PC-9 (cell line): ENCODE measurements at regions not wholly inside any gene's neighbourhood (a gene's known extent, or its start where the extent isn't known, plus 50 kb on each side); places are given as distances from the start of the nearest gene placed in this dataset.

ENCODE experiments used
- EZH2 ChIP-seq: fragments of 200-600 bp; sonication (generic); IDR thresholded peaks from 2 replicates; pipeline ENCODE4 v1.8.0; 2017; ENCODE audit warnings: antibody characterized with exemption, low read depth
- TF ChIP-seq, protein P1 (sequence below): fragments of 200-600 bp; sonication (generic); conservative IDR thresholded peaks from 2 replicates; pipeline ENCODE4 v1.6.1; 2017; ENCODE audit warnings: mixed run types, antibody characterized with exemption, mild to moderate bottlenecking, moderate library complexity

DNA sequence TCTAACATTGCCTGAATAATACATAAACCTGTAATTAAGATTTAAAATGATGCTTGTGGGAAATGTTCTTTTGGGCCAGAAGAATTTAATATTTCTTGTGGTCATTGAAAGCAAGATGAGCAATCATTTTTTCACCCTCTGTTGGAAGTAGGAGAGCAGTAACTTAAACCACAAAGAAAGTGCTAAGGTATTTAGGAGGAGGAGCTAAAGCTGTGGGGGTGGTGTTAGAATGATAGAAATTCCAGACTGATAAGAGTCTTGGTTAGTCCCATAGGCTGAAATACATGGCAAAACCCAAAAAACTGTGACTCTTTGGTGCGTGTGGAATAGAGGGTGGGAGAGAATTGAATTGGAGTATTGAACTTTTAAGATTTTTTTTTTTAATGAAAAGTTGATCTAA, 247.0 kb downstream of the YTHDC2 start:
- TF ChIP-seq, protein P1, sequence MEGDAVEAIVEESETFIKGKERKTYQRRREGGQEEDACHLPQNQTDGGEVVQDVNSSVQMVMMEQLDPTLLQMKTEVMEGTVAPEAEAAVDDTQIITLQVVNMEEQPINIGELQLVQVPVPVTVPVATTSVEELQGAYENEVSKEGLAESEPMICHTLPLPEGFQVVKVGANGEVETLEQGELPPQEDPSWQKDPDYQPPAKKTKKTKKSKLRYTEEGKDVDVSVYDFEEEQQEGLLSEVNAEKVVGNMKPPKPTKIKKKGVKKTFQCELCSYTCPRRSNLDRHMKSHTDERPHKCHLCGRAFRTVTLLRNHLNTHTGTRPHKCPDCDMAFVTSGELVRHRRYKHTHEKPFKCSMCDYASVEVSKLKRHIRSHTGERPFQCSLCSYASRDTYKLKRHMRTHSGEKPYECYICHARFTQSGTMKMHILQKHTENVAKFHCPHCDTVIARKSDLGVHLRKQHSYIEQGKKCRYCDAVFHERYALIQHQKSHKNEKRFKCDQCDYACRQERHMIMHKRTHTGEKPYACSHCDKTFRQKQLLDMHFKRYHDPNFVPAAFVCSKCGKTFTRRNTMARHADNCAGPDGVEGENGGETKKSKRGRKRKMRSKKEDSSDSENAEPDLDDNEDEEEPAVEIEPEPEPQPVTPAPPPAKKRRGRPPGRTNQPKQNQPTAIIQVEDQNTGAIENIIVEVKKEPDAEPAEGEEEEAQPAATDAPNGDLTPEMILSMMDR: no peak
- no peak for TF ChIP-seq EZH2
